Uterus (tissue), 3 donors: ENCODE measurements at regions not wholly inside any gene's neighbourhood (a gene's known extent, or its start where the extent isn't known, plus 50 kb on each side); places are given as distances from the start of the nearest gene placed in this dataset.

ENCODE experiments used
- DNase-seq, 2 donors: peaks; one replicate each; pipeline ENCODE4 v3.0.0-alpha.2; 2019 to 2020
- H3K27ac ChIP-seq, 2 donors: fragments of 200-600 bp; sonication (generic); 1 replicate in 1 of 2; 2 replicates in 1 of 2; pipeline ENCODE4 v1.5.1; 2016 to 2018
- H3K27me3 ChIP-seq, 2 donors: fragments of 200-600 bp; sonication (generic); one replicate each; pipeline ENCODE4 v1.5.1; 2018 to 2019; ENCODE audit warnings: control low read depth in 1 of 2
- H3K36me3 ChIP-seq, 2 donors: fragments of 200-600 bp; sonication (generic); one replicate each; pipeline ENCODE4 v1.5.1; 2019; ENCODE audit warnings: control low read depth in 1 of 2
- H3K4me1 ChIP-seq, 2 donors: fragments of 200-600 bp; sonication (generic); one replicate each; pipeline ENCODE4 v1.5.1; 2018 to 2019; ENCODE audit warnings: control low read depth in 1 of 2
- H3K4me3 ChIP-seq, 2 donors: fragments of 200-600 bp; sonication (generic); 1 replicate in 1 of 2; 2 replicates in 1 of 2; pipeline ENCODE4 v1.5.1; 2018 to 2019; ENCODE audit warnings: mild to moderate bottlenecking in 1 of 2
- H3K9me3 ChIP-seq, 2 donors: fragments of 200-600 bp; sonication (generic); one replicate each; pipeline ENCODE4 v1.5.1; 2019; ENCODE audit warnings: control low read depth in 1 of 2
- POLR2A ChIP-seq, 2 donors: fragments of 450-650 bp; IDR thresholded peaks; one replicate each; pipeline ENCODE4 v1.6.1; 2016; ENCODE audit warnings: antibody characterized with exemption in 2 of 2, mild to moderate bottlenecking in 1 of 2, moderate library complexity in 1 of 2
- intact Hi-C: fragments of 100-400 bp; cut with DNase I; formaldehyde crosslinking; loops from one replicate; pipeline ENCODE4 v1.15.1; 2023; ENCODE audit warnings: low total_unique reads
- TF ChIP-seq, protein P1 (sequence below), 4 experiments: fragments of 200-600 bp in 2 of 4; fragments of 450-650 bp in 2 of 4; sonication (generic) in 2 of 4; IDR thresholded peaks; one replicate each; pipeline ENCODE4 v1.5.1; 2016 to 2019; ENCODE audit warnings: antibody characterized with exemption in 4 of 4, mild to moderate bottlenecking in 2 of 4, moderate library complexity in 1 of 4
- donor health status: DM: yes; HTN: yes; CAD: no.

DNA sequence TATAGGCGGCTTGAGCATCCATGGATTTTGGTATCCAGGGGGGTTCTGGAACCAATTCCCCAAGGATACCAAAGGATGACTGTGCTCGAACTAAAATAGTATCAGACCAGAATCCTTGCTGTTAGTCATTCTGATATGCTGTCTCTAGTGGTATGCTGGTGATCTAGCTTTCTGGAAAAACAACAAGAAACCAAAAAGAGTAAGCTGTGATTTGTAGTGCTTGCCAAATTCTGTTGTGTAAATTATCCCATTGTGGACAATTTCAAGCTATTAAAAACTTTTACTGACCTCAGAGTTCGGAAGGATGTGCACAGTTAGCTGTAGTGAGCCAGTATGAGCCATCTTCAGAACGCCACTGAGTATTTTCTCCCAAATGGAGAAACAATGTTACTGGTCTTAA lies 99.0 kb upstream of the FBN2 start:
- Histone ChIP-seq H3K4me3 (no peak overlapping the region), H3K36me3 (no peaks in the 10 kb centered on the region), H3K9me3 (no peaks in the 10 kb centered on the region), H3K27ac (no peak overlapping the region), H3K27me3 (no peaks in the 10 kb centered on the region), H3K4me1 (no peaks in the 10 kb centered on the region)
- intact Hi-C loops = no loop called here
- no peak for DNase-seq
- no peak for TF ChIP-seq POLR2A (IDR thresholded peaks at IDR 0.05)
- TF ChIP-seq, protein P1, sequence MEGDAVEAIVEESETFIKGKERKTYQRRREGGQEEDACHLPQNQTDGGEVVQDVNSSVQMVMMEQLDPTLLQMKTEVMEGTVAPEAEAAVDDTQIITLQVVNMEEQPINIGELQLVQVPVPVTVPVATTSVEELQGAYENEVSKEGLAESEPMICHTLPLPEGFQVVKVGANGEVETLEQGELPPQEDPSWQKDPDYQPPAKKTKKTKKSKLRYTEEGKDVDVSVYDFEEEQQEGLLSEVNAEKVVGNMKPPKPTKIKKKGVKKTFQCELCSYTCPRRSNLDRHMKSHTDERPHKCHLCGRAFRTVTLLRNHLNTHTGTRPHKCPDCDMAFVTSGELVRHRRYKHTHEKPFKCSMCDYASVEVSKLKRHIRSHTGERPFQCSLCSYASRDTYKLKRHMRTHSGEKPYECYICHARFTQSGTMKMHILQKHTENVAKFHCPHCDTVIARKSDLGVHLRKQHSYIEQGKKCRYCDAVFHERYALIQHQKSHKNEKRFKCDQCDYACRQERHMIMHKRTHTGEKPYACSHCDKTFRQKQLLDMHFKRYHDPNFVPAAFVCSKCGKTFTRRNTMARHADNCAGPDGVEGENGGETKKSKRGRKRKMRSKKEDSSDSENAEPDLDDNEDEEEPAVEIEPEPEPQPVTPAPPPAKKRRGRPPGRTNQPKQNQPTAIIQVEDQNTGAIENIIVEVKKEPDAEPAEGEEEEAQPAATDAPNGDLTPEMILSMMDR (IDR thresholded peaks at IDR 0.05) = no peak

- no peaks in the 10 kb centered on the region for H3K9me3 ChIP-seq
- no peaks in the 10 kb centered on the region for H3K4me1 ChIP-seq
- no peak overlapping the region for H3K4me3 ChIP-seq
- no peak for TF ChIP-seq POLR2A (IDR thresholded peaks at IDR 0.05)
- no peak for DNase-seq
- intact Hi-C loops = no loop called here
- H3K27ac ChIP-seq = no peak overlapping the region
- no peaks in the 10 kb centered on the region for H3K36me3 ChIP-seq
- no peaks in the 10 kb centered on the region for H3K27me3 ChIP-seq
Measured at GRCh38 chr5:128641861-128642260, 103.8 kb upstream of the FBN2 start.

- H3K4me1 ChIP-seq = no peaks in the 10 kb centered on the region
- no peaks in the 10 kb centered on the region for H3K36me3 ChIP-seq
- no peaks in the 10 kb centered on the region for H3K9me3 ChIP-seq
- H3K4me3 ChIP-seq = no peak overlapping the region
- H3K27ac ChIP-seq = no peak overlapping the region
- no peak for DNase-seq
- no peaks in the 10 kb centered on the region for H3K27me3 ChIP-seq
- intact Hi-C loops = no loop called here
- TF ChIP-seq, protein P1 (IDR thresholded peaks at IDR 0.05) = no peak
- no peak for TF ChIP-seq POLR2A (IDR thresholded peaks at IDR 0.05)
Measured at GRCh38 chr5:128644863-128645262, 106.8 kb upstream of the FBN2 start.

DNA sequence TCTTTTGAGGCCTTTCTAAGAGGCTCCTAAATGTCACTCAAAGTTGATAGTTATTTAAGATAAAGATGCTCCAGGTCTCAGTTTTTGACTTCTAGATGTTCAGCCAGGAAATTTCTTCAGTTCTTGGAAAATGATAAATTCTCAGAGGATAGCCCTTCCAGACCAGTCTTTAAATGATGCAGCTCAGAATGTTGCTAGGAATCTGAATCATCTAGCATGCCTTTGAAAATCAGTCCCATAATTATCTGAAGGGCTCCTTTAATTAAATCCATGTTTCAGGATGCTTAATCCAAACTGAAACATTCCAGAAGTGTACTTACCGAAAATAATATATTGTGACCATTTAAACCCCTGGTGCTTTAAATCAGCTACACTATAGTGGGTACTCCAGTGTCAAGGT lies 107.5 kb upstream of the FBN2 start:
- no peaks in the 10 kb centered on the region for H3K36me3 ChIP-seq

GRCh38 chr5:128646176-128646575 lies 108.1 kb upstream of the FBN2 start:
- Histone ChIP-seq H3K27ac (no peak overlapping the region), H3K9me3 (no peaks in the 10 kb centered on the region), H3K36me3 (no peaks in the 10 kb centered on the region), H3K4me3 (no peak overlapping the region), H3K27me3 (no peaks in the 10 kb centered on the region), H3K4me1 (no peaks in the 10 kb centered on the region)
- no peak for TF ChIP-seq POLR2A (IDR thresholded peaks at IDR 0.05)
- TF ChIP-seq, protein P1 (IDR thresholded peaks at IDR 0.05) = no peak
- intact Hi-C loops = no loop called here
- DNase-seq = no peak

More for the DNA sequence above, 107.5 kb upstream of the FBN2 start:
- no peak for DNase-seq
- no peak overlapping the region for H3K27ac ChIP-seq
- TF ChIP-seq POLR2A (IDR thresholded peaks at IDR 0.05) = no peak
- TF ChIP-seq, protein P1 (IDR thresholded peaks at IDR 0.05) = no peak
- H3K4me3 ChIP-seq = no peak overlapping the region
- no peaks in the 10 kb centered on the region for H3K27me3 ChIP-seq
- H3K4me1 ChIP-seq = no peaks in the 10 kb centered on the region
- no peaks in the 10 kb centered on the region for H3K9me3 ChIP-seq
- intact Hi-C loops = no loop called here

DNA sequence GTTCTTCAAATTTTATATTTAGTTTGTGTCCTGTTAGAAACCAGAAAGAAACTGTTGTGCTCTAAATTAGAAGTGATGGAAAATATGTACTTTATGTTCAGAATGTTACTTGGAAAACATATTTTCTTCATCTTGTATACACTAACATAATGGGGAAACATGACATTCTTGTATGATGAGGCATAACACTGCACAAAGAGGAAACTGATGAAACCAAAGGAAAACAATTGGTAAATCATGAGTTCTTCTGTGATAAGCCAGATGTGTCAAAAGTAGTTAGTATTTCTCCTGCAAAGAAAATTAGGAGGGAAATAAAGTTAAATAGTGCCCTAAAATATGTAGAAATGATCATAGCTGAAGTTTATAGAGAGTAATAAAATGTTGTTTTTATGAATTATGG lies 111.1 kb upstream of the FBN2 start:
- H3K27ac ChIP-seq = no peak overlapping the region
- no peaks in the 10 kb centered on the region for H3K4me1 ChIP-seq
- intact Hi-C loops = no loop called here
- no peaks in the 10 kb centered on the region for H3K36me3 ChIP-seq
- TF ChIP-seq, protein P1 (IDR thresholded peaks at IDR 0.05) = no peak
- TF ChIP-seq POLR2A (IDR thresholded peaks at IDR 0.05) = no peak
- H3K9me3 ChIP-seq = no peaks in the 10 kb centered on the region
- no peaks in the 10 kb centered on the region for H3K27me3 ChIP-seq
- no peak overlapping the region for H3K4me3 ChIP-seq
- DNase-seq = no peak
